Endothelial cell of umbilical vein (primary cell): ENCODE measurements at regions not wholly inside any gene's neighbourhood (a gene's known extent, or its start where the extent isn't known, plus 50 kb on each side); places are given as distances from the start of the nearest gene placed in this dataset.

Experiments
- CTCF ChIP-seq, 2 donors: IDR thresholded peaks; 1 replicate in 1 of 2; 2 replicates in 1 of 2; pipeline ENCODE4 v1.5.1; 2011; ENCODE audit warnings: low read length in 2 of 2, mild to moderate bottlenecking in 2 of 2, moderate library complexity in 2 of 2, control low read depth in 1 of 2, inconsistent platforms in 1 of 2, low read depth in 1 of 2; ENCODE audit not compliant: insufficient read depth in 1 of 2; ENCODE audit errors: extremely low read depth in 1 of 2
- EZH2 ChIP-seq: IDR thresholded peaks from 2 replicates; pipeline ENCODE4 v1.6.1; 2012; ENCODE audit warnings: borderline replicate concordance, low read depth, mild to moderate bottlenecking, moderate library complexity, low read length, inconsistent platforms; ENCODE audit not compliant: severe bottlenecking

GRCh38 chr20:61127311-61128039 is 124.6 kb upstream of the CDH4 start:
- TF ChIP-seq CTCF (IDR thresholded peaks at IDR 0.05; ENCODE audit: extremely low read depth in 1 of 2, insufficient read depth in 1 of 2, low read depth in 1 of 2, low read length in 2 of 2) (no peak), EZH2 (no peak)
